Right cardiac atrium (tissue), 5 donors: ENCODE measurements at regions not wholly inside any gene's neighbourhood (a gene's known extent, or its start where the extent isn't known, plus 50 kb on each side); places are given as distances from the start of the nearest gene placed in this dataset.
"Not testable (repeated sequence)": the region's sequence is repeated elsewhere in the genome, so short reads cannot be mapped to it uniquely, and the experiment has no call there.

Experiments used
- ATAC-seq, 2 donors: fragments of 200-7000 bp; cut with Tn5 transposase; one replicate each; pipeline versions ENCODE4 v1.8.0 to v1.9.1; 2020; ENCODE audit warnings: moderate library complexity in 2 of 2, mild to moderate bottlenecking in 1 of 2
- DNase-seq, 3 donors: peaks; one replicate each; pipeline ENCODE4 v3.0.0-alpha.2; 2020
- H3K27ac ChIP-seq: one replicate; pipeline ENCODE4 v1.5.1; 2013; ENCODE audit warnings: mild to moderate bottlenecking, low read length, control low read depth, moderate library complexity
- H3K27me3 ChIP-seq: one replicate; pipeline ENCODE4 v1.6.1; 2013; ENCODE audit not compliant: control insufficient read depth, insufficient read depth
- H3K4me1 ChIP-seq: one replicate; pipeline ENCODE4 v1.6.1; 2013; ENCODE audit warnings: low read length; ENCODE audit not compliant: control insufficient read depth, insufficient read depth
- H3K4me3 ChIP-seq: one replicate; pipeline ENCODE4 v1.5.1; 2013; ENCODE audit warnings: low read length, control low read depth
- H3K9me3 ChIP-seq: one replicate; pipeline ENCODE4 v1.6.1; 2013; ENCODE audit warnings: low read length; ENCODE audit not compliant: control insufficient read depth
- WGBS: extraction: QIAGEN DNeasy Blood & Tissue Kit; methylation state at CpG from one replicate; pipeline ENCODE4 v1.1.7; 2013; 5-methylcytosine and 5-hydroxymethylcytosine counted together
- intact Hi-C, 4 donors: fragments of 100-400 bp; cut with DNase I; formaldehyde crosslinking; loops; one replicate each; pipeline versions ENCODE4 v1.11.0 to v1.14.0; 2022 to 2023
- donor health status: healthy with polysubstance abuse.
- donor health status: DM: no; HTN: yes; CAD: no.
- donor health status: DM: no; HTN: no; CAD: no.
- donor health status: DM: no; HTN: yes; CAD: no; lungs with severe emphysema.
- donor health status: DM: yes; HTN: yes; CAD: no.

- no peak for ATAC-seq
- no peaks in the 10 kb centered on the region for H3K9me3 ChIP-seq
- H3K27me3 ChIP-seq: no peaks in the 10 kb centered on the region
- H3K4me1 ChIP-seq: no peaks in the 10 kb centered on the region
- intact Hi-C loops: no loop called here
- H3K4me3 ChIP-seq: no peak overlapping the region
- no peak overlapping the region for H3K27ac ChIP-seq
- no peak for DNase-seq
- WGBS: 82% methylated on average over 3 of the region's 3 CpGs
Measured at GRCh38 chr9:27817747-27818146, 244.5 kb upstream of the C9orf72 start.

GRCh38 chr9:27818348-27818747 is 245.1 kb upstream of the C9orf72 start:
- no peak overlapping the region for H3K27ac ChIP-seq
- no peaks in the 10 kb centered on the region for H3K9me3 ChIP-seq
- H3K27me3 ChIP-seq: no peaks in the 10 kb centered on the region
- ATAC-seq (no peak), DNase-seq (no peak)
- intact Hi-C loops: no loop called here
- H3K4me3 ChIP-seq: no peak overlapping the region
- 91% methylated on average over 7 of the region's 7 CpGs for WGBS
- H3K4me1 ChIP-seq: no peaks in the 10 kb centered on the region

GRCh38 chr9:27828908-27829307 is 255.6 kb upstream of the C9orf72 start:
- Histone ChIP-seq H3K27ac (no peak overlapping the region), H3K4me1 (no peaks in the 10 kb centered on the region), H3K9me3 (no peaks in the 10 kb centered on the region), H3K27me3 (no peaks in the 10 kb centered on the region), H3K4me3 (no peak overlapping the region)
- intact Hi-C loops: no loop called here
- WGBS: 70% methylated on average over 4 of the region's 4 CpGs
- DNase-seq (no peak), ATAC-seq (no peak)

DNA sequence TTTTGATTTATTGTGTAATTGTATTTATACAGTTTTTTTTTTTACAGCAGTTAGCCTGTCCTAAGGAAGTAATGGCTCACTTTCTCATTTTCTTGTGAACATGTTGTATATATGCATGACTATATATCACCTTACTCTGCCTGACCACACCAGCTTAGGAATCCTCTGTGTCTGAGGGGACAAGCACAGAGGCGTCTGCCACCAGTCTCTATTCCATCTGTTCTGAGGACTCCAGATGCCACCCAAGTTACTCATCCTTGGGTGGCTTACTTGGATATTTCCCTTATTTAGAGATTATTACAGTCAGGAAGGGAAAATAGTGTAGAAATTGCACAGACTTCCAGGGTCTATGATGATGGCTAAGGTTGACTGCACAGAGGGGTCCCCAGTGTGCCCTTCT is 256.3 kb upstream of the C9orf72 start:
- no peak for DNase-seq
- no peaks in the 10 kb centered on the region for H3K27me3 ChIP-seq
- no peak for ATAC-seq
- no peak overlapping the region for H3K27ac ChIP-seq
- H3K4me1 ChIP-seq: no peaks in the 10 kb centered on the region
- 85% methylated on average over 1 of the region's 1 CpG for WGBS
- H3K9me3 ChIP-seq: no peaks in the 10 kb centered on the region
- intact Hi-C loops: no loop called here
- no peak overlapping the region for H3K4me3 ChIP-seq

GRCh38 chr9:27832108-27832507 is 258.8 kb upstream of the C9orf72 start:
- H3K27ac ChIP-seq, H3K27me3 ChIP-seq, DNase-seq, H3K4me1 ChIP-seq, H3K4me3 ChIP-seq, ATAC-seq, H3K9me3 ChIP-seq, intact Hi-C loops: not testable (repeated sequence)
- WGBS: 78% methylated on average over 3 of the region's 3 CpGs

DNA sequence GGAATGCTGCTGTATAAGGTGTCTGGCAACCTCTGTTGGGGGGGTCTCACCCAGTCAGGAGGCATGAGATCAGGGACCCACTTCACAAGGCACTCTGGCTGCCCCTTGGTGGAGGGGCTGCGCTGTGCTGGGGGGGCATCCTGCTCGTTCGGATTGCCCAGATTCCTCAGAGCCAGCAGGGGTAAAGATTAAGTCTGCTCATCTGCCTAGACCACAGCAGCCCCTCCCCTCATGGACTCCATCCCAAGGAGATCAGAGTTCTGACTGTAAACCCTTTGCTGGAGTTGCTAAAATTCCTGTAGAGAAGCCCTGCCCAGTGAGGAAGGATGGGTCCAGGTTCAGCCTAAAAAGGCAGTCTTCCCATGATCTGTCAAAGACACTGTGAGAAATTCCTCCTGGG is 262.0 kb upstream of the C9orf72 start:
- no peak overlapping the region for H3K27ac ChIP-seq
- WGBS: 83% methylated on average over 3 of the region's 3 CpGs

DNA sequence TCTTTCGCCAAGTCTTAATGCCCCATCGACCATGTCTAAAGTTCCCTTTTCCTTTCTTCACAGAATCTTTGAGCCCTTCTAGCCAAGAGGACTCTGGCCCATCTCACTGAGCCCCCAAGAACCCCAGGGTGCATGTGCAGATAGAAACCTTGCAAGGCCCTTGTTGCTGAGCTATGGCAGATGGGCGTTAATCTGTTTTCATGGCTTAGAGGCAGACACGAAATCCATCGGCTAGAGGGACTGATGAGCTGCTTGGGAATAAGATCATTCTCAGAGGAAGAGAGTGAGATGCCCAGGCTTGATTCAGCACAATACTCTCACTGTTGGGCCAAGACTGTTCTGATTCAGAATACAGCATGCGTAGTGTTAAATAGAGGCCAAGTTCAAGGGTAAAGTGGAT is 262.5 kb upstream of the C9orf72 start:
- 75% methylated on average over 6 of the region's 6 CpGs for WGBS

More for the DNA sequence above, 262.0 kb upstream of the C9orf72 start:
- intact Hi-C loops: no loop called here
- ATAC-seq (no peak), DNase-seq (peak in 1 of 3 donors; percentile 21)
- Histone ChIP-seq H3K4me3 (no peak overlapping the region), H3K27me3 (no peaks in the 10 kb centered on the region), H3K4me1 (no peaks in the 10 kb centered on the region), H3K9me3 (no peaks in the 10 kb centered on the region)

DNA sequence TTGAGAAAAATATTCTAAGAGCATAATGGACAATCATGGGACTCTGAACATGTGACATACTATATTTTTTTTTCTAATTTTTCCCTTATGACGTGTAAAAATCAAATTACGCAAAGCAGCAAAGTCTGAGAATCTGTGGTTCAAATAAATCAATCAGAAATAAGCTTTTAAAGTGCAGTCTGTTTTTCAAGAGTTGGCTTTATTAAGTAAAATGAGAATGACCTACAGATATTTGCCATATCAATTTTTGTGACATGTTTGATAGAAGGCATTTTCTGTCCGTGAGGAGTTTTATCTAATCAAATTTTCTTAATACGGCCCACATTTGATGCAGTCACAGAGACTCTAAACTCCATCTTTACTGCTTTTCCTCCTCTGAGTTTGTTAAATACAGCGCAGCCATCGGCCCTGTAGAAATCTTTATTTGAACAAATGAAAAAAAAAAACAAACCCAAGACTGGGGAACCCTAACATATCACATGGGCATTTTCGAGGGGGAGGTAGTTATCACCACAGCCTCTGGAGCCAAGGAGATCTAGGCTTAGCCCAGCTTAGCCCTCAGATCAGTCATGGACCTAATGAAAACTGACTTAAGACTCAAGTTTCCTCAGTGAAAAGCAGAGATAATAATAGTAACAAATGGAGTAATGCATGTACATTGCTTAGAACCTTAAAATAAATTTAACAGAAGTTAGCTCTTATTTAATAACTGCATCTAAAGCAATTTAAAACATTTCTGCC is 263.6 kb upstream of the C9orf72 start:
- Histone ChIP-seq H3K4me1 (no peaks in the 10 kb centered on the region), H3K9me3 (no peaks in the 10 kb centered on the region), H3K4me3 (no peak overlapping the region), H3K27ac (no peak overlapping the region), H3K27me3 (no peaks in the 10 kb centered on the region)
- DNase-seq: no peak
- intact Hi-C loops: no loop called here
- no peak for ATAC-seq
- 62% methylated on average over 7 of the region's 7 CpGs for WGBS

More for the DNA sequence above, 262.5 kb upstream of the C9orf72 start:
- intact Hi-C loops: no loop called here
- no peak for ATAC-seq
- DNase-seq: no peak
- Histone ChIP-seq H3K9me3 (no peaks in the 10 kb centered on the region), H3K4me3 (no peak overlapping the region), H3K4me1 (no peaks in the 10 kb centered on the region), H3K27me3 (no peaks in the 10 kb centered on the region), H3K27ac (no peak overlapping the region)

DNA sequence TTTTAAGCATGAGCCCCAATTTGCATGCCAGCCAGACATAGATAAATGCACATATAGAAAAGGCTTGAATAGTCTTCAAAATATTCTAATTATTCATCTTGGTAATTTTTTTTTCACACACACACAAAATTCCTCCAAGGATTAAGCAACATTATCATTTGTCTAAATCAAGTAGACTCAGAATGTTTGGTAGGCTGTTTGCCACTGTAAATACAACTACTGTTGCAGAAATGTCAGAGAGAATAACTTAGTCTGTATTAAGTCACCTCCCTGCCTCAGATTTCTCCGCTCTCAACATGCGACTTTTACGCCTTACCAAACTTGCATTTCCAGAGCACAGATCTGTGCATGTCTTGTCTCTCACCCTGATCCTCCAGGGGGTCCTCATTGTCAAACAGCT is 265.6 kb upstream of the C9orf72 start:
- no peak for DNase-seq
- Histone ChIP-seq H3K27me3 (no peaks in the 10 kb centered on the region), H3K27ac (no peak overlapping the region), H3K4me3 (no peak overlapping the region), H3K4me1 (no peaks in the 10 kb centered on the region), H3K9me3 (no peaks in the 10 kb centered on the region)
- 90% methylated on average over 3 of the region's 3 CpGs for WGBS
- ATAC-seq: no peak
- intact Hi-C loops: no loop called here

DNA sequence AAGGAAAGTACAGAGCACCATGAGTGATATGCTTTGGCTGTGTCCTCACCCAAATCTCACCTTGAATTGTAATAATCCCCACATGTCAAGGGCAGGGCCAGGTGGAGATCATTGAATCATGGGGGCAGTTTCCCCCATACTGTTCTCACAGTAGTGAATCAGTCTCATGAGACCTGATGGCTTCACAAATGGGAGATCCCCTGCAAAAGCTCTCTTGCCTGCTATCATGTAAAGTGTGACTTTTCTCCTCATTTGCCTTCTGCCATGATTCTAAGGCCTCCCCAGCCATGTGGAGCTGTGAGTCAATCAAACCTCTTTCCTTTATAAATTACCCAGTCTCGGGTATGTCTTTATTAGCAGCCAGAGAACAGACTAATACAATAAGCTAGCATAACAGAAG is 266.5 kb upstream of the C9orf72 start:
- H3K4me3 ChIP-seq, H3K27ac ChIP-seq, H3K27me3 ChIP-seq, ATAC-seq, DNase-seq, intact Hi-C loops, H3K9me3 ChIP-seq, H3K4me1 ChIP-seq: not testable (repeated sequence)
- 77% methylated on average over 1 of the region's 1 CpG for WGBS

DNA sequence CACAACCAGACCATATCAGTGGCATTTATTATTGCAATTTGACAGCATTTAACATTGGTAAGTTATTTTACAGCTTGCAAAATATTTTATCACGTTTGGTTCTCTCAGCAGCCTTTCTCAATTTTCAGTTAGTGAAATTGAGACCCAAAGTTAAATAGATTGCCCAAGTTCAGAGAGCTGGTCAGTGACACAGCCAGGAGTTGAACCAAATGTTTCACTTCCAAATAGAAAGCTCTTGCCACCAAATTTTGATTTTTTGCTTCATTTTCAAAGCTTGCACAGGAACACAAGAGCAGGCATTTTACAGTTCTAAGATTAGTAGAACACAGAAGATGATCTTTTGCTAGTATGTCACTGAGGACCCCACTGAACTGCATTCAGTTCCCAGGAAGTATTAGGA is 271.5 kb upstream of the C9orf72 start:
- Histone ChIP-seq H3K4me1 (no peaks in the 10 kb centered on the region), H3K27me3 (no peaks in the 10 kb centered on the region), H3K9me3 (no peaks in the 10 kb centered on the region), H3K4me3 (no peak overlapping the region), H3K27ac (no peak overlapping the region)
- no peak for ATAC-seq
- intact Hi-C loops: no loop called here
- 46% methylated on average over 1 of the region's 1 CpG for WGBS
- DNase-seq: no peak

- H3K4me3 ChIP-seq: no peak overlapping the region
- H3K4me1 ChIP-seq: no peaks in the 10 kb centered on the region
- no peaks in the 10 kb centered on the region for H3K27me3 ChIP-seq
- ATAC-seq: no peak
- H3K9me3 ChIP-seq: no peaks in the 10 kb centered on the region
- intact Hi-C loops: no loop called here
- no peak overlapping the region for H3K27ac ChIP-seq
- DNase-seq: no peak
Measured at GRCh38 chr9:27847380-27847779, 274.1 kb upstream of the C9orf72 start.
